ENCODE measurements at regions not wholly inside any gene's neighbourhood (a gene's known extent, or its start where the extent isn't known, plus 50 kb on each side); places are given as distances from the start of the nearest gene placed in this dataset.

- H3K4me1 ChIP-seq (ENCODE audit: control insufficient read depth in 2 of 2, insufficient read depth in 2 of 2, low read length in 2 of 2): peaks cover 3 to 7% of the 10 kb centered on the region in 2 donors
- ATAC-seq (ENCODE audit: low read depth): no peak
- no peaks in the 10 kb centered on the region for H4K20me1 ChIP-seq (ENCODE audit: control insufficient read depth, insufficient read depth, low read length, poor library complexity, severe bottlenecking)
- no peaks in the 10 kb centered on the region for H3K79me2 ChIP-seq (ENCODE audit: control insufficient read depth, insufficient read depth, low read length)
- no peak overlapping the region for H3K27ac ChIP-seq (ENCODE audit: low read length in 2 of 2)
- POLR2A ChIA-PET: no interaction called here
- peaks cover 0 to 10% (median 0%) of the 10 kb centered on the region in 3 donors for H3K9me3 ChIP-seq (ENCODE audit: control extremely low read depth in 1 of 3, control insufficient read depth in 2 of 3, insufficient read depth in 1 of 3, low read length in 2 of 3)
- H3K4me2 ChIP-seq (replicated peaks; ENCODE audit: low read depth, low read length, poor library complexity, severe bottlenecking): no peak overlapping the region
- H3K9ac ChIP-seq (ENCODE audit: low read length): no peak overlapping the region
- no peak for DNase-seq
- CTCF ChIA-PET: no interaction called here
- no peaks in the 10 kb centered on the region for H3K36me3 ChIP-seq (replicated peaks in 1 of 2; ENCODE audit: control extremely low read depth in 1 of 2, control insufficient read depth in 1 of 2, extremely low read depth in 1 of 2, insufficient read depth in 2 of 2, low read length in 1 of 2)
- no peak overlapping the region for H3K4me3 ChIP-seq (ENCODE audit: control extremely low read depth in 1 of 5, extremely low read depth in 1 of 5, insufficient read depth in 1 of 5, low read depth in 2 of 5, low read length in 4 of 5)
- 15% methylated on average over 4 of the region's 6 CpGs for WGBS (ENCODE audit: insufficient coverage)
- intact Hi-C loops (cut with micrococcal nuclease): no loop called here
- H2AFZ ChIP-seq (ENCODE audit: insufficient read depth, low read depth, low read length, poor library complexity, severe bottlenecking): no peak overlapping the region
- no peak overlapping the region for H3K4me3 Mint-ChIP-seq
- TF ChIP-seq EZH2 (IDR thresholded peaks at IDR 0.05; ENCODE audit: borderline replicate concordance, insufficient read depth, low read depth, low read length, poor library complexity, severe bottlenecking) (no peak), CTCF (IDR thresholded peaks at IDR 0.05) (no peak)
- no peak overlapping the region for H3K27ac Mint-ChIP-seq
- H3K9me3 Mint-ChIP-seq (ENCODE audit: insufficient read depth): peaks cover 2% of the 10 kb centered on the region
- H3K27me3 Mint-ChIP-seq: no peaks in the 10 kb centered on the region
- H3K27me3 ChIP-seq (replicated peaks in 1 of 4; ENCODE audit: control extremely low read depth in 1 of 4, control insufficient read depth in 3 of 4, insufficient read depth in 4 of 4, low read length in 3 of 4): no peaks in the 10 kb centered on the region
- H3K4me1 Mint-ChIP-seq: peaks cover 5% of the 10 kb centered on the region
Observed at GRCh38 chr2:6214471-6214870, 522.3 kb downstream of the SOX11 start.

- no CpG with 5 or more reads among the region's 2 CpGs for WGBS (ENCODE audit: insufficient coverage)
- ChIA-PET CTCF (no interaction called here), POLR2A (no interaction called here)
- H3K9ac ChIP-seq (ENCODE audit: low read length): no peak overlapping the region
- Mint-ChIP-seq H3K4me1 (peaks cover 5% of the 10 kb centered on the region), H3K27me3 (no peaks in the 10 kb centered on the region), H3K4me3 (no peak overlapping the region), H3K9me3 (ENCODE audit: insufficient read depth) (peaks cover 2% of the 10 kb centered on the region), H3K27ac (no peak overlapping the region)
- H2AFZ ChIP-seq (ENCODE audit: insufficient read depth, low read depth, low read length, poor library complexity, severe bottlenecking): no peak overlapping the region
- H3K27me3 ChIP-seq (replicated peaks in 1 of 4; ENCODE audit: control extremely low read depth in 1 of 4, control insufficient read depth in 3 of 4, insufficient read depth in 4 of 4, low read length in 3 of 4): no peaks in the 10 kb centered on the region
- TF ChIP-seq EZH2 (IDR thresholded peaks at IDR 0.05; ENCODE audit: borderline replicate concordance, insufficient read depth, low read depth, low read length, poor library complexity, severe bottlenecking): no peak
- no peak for TF ChIP-seq CTCF (IDR thresholded peaks at IDR 0.05)
- H3K4me2 ChIP-seq (replicated peaks; ENCODE audit: low read depth, low read length, poor library complexity, severe bottlenecking): no peak overlapping the region
- peaks cover 0 to 10% (median 0%) of the 10 kb centered on the region in 3 donors for H3K9me3 ChIP-seq (ENCODE audit: control extremely low read depth in 1 of 3, control insufficient read depth in 2 of 3, insufficient read depth in 1 of 3, low read length in 2 of 3)
- peaks cover 3 to 7% of the 10 kb centered on the region in 2 donors for H3K4me1 ChIP-seq (ENCODE audit: control insufficient read depth in 2 of 2, insufficient read depth in 2 of 2, low read length in 2 of 2)
- intact Hi-C loops (cut with micrococcal nuclease): no loop called here
- H3K36me3 ChIP-seq (replicated peaks in 1 of 2; ENCODE audit: control extremely low read depth in 1 of 2, control insufficient read depth in 1 of 2, extremely low read depth in 1 of 2, insufficient read depth in 2 of 2, low read length in 1 of 2): no peaks in the 10 kb centered on the region
- DNase-seq (no peak), ATAC-seq (ENCODE audit: low read depth) (no peak)
- H3K4me3 ChIP-seq (ENCODE audit: control extremely low read depth in 1 of 5, extremely low read depth in 1 of 5, insufficient read depth in 1 of 5, low read depth in 2 of 5, low read length in 4 of 5): no peak overlapping the region
- H3K27ac ChIP-seq (ENCODE audit: low read length in 2 of 2): no peak overlapping the region
- H4K20me1 ChIP-seq (ENCODE audit: control insufficient read depth, insufficient read depth, low read length, poor library complexity, severe bottlenecking): no peaks in the 10 kb centered on the region
- H3K79me2 ChIP-seq (ENCODE audit: control insufficient read depth, insufficient read depth, low read length): no peaks in the 10 kb centered on the region
Observed at GRCh38 chr2:6215053-6215452, 522.9 kb downstream of the SOX11 start.

Data from B cell (primary cell).